ENCODE measurements at regions not wholly inside any gene's neighbourhood (a gene's known extent, or its start where the extent isn't known, plus 50 kb on each side); places are given as distances from the start of the nearest gene placed in this dataset.

DNA sequence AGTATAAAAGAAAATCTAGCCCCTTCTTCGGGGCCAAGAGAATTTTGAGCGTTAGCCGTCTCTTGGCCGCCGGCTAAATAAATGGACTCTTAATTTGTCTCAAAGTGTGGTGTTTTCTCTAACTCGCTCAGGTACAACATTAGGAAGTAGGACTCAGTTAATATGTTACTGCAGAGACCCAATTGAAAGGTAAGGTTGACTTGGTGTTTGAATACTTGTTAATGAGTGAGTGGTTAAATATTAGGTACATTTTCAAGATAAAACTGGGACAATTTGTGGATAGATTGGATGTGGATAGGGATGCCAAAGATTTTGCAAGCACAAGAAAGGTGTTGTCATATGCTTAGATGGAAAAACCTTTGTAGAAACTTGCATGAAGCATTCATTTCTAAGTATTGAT, 1177.3 kb upstream of the CDH18 start:
- TF ChIP-seq, protein P1, sequence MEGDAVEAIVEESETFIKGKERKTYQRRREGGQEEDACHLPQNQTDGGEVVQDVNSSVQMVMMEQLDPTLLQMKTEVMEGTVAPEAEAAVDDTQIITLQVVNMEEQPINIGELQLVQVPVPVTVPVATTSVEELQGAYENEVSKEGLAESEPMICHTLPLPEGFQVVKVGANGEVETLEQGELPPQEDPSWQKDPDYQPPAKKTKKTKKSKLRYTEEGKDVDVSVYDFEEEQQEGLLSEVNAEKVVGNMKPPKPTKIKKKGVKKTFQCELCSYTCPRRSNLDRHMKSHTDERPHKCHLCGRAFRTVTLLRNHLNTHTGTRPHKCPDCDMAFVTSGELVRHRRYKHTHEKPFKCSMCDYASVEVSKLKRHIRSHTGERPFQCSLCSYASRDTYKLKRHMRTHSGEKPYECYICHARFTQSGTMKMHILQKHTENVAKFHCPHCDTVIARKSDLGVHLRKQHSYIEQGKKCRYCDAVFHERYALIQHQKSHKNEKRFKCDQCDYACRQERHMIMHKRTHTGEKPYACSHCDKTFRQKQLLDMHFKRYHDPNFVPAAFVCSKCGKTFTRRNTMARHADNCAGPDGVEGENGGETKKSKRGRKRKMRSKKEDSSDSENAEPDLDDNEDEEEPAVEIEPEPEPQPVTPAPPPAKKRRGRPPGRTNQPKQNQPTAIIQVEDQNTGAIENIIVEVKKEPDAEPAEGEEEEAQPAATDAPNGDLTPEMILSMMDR (IDR thresholded peaks at IDR 0.05): no peak
- TF ChIP-seq EZH2phosphoT487 (IDR thresholded peaks at IDR 0.05): no peak

Data from neural progenitor cell (in vitro differentiated cells).